Prostate gland (tissue), 2 donors: ENCODE measurements at regions not wholly inside any gene's neighbourhood (a gene's known extent, or its start where the extent isn't known, plus 50 kb on each side); places are given as distances from the start of the nearest gene placed in this dataset.

Source experiments
- POLR2A ChIP-seq: fragments of 450-650 bp; IDR thresholded peaks from one replicate; pipeline ENCODE4 v1.6.1; 2016; ENCODE audit warnings: antibody characterized with exemption, mild to moderate bottlenecking
- POLR2AphosphoS5 ChIP-seq: sonication (generic); formaldehyde crosslinking; IDR thresholded peaks from one replicate; pipeline ENCODE4 v1.6.1; 2017; ENCODE audit warnings: antibody characterized with exemption
- TF ChIP-seq, protein P1 (sequence below), 4 experiments: fragments of 200-600 bp in 2 of 4; fragments of 450-650 bp in 2 of 4; sonication (generic) in 2 of 4; IDR thresholded peaks; 1 replicate in 3 of 4; 2 replicates in 1 of 4; pipeline ENCODE4 v1.5.1; 2016 to 2019; ENCODE audit warnings: antibody characterized with exemption in 4 of 4, mild to moderate bottlenecking in 2 of 4, moderate library complexity in 2 of 4

DNA sequence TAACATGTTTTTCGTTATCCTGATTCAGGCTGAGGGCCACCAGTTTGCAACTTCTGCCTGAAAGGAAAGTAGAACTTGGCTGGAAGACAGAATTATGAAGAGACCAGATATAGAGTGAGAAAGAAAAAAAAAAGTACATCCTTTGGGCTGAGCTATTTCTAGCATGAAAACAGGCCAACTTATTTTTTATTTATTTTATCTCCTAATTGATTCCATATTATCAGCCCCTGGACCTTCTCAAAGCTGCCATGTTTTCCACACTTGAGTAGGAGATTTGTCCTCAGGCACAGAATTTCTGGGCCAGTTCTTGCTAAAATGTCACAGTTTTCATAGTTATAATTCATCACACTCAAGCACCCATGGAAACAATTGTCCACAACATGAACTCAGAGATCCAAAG, 586.8 kb upstream of the CNTNAP5 start:
- TF ChIP-seq, protein P1, sequence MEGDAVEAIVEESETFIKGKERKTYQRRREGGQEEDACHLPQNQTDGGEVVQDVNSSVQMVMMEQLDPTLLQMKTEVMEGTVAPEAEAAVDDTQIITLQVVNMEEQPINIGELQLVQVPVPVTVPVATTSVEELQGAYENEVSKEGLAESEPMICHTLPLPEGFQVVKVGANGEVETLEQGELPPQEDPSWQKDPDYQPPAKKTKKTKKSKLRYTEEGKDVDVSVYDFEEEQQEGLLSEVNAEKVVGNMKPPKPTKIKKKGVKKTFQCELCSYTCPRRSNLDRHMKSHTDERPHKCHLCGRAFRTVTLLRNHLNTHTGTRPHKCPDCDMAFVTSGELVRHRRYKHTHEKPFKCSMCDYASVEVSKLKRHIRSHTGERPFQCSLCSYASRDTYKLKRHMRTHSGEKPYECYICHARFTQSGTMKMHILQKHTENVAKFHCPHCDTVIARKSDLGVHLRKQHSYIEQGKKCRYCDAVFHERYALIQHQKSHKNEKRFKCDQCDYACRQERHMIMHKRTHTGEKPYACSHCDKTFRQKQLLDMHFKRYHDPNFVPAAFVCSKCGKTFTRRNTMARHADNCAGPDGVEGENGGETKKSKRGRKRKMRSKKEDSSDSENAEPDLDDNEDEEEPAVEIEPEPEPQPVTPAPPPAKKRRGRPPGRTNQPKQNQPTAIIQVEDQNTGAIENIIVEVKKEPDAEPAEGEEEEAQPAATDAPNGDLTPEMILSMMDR (IDR thresholded peaks at IDR 0.05), result no peak
- no peak for TF ChIP-seq POLR2AphosphoS5
- TF ChIP-seq POLR2A, result no peak
